ENCODE measurements at regions not wholly inside any gene's neighbourhood (a gene's known extent, or its start where the extent isn't known, plus 50 kb on each side); places are given as distances from the start of the nearest gene placed in this dataset.

GRCh38 chr3:107907996-107908395, 182.8 kb downstream of the CD47 start:
- Histone ChIP-seq H3K27ac (no peak overlapping the region), H3K4me1 (no peaks in the 10 kb centered on the region), H3K27me3 (no peaks in the 10 kb centered on the region), H3K36me3 (no peaks in the 10 kb centered on the region), H3K9me3 (no peaks in the 10 kb centered on the region), H3K4me3 (no peak overlapping the region)
- intact Hi-C loops (cut with DNase I; ENCODE audit: low total_unique reads) = no loop called here
- TF ChIP-seq POLR2A (IDR thresholded peaks at IDR 0.05) (no peak), CTCF (IDR thresholded peaks at IDR 0.05) (no peak)
- no peak for DNase-seq

- no peak for DNase-seq
- Histone ChIP-seq H3K4me1 (no peaks in the 10 kb centered on the region), H3K27ac (no peak overlapping the region), H3K9me3 (no peaks in the 10 kb centered on the region), H3K27me3 (no peaks in the 10 kb centered on the region), H3K36me3 (no peaks in the 10 kb centered on the region), H3K4me3 (no peak overlapping the region)
- TF ChIP-seq CTCF (IDR thresholded peaks at IDR 0.05) (no peak), POLR2A (IDR thresholded peaks at IDR 0.05) (no peak)
- intact Hi-C loops (cut with DNase I; ENCODE audit: low total_unique reads) = no loop called here
Observed at GRCh38 chr3:107904536-107905066, 186.2 kb downstream of the CD47 start.

GRCh38 chr3:107899990-107900651, 190.7 kb downstream of the CD47 start:
- TF ChIP-seq POLR2A (IDR thresholded peaks at IDR 0.05) (no peak), CTCF (IDR thresholded peaks at IDR 0.05) (no peak)
- DNase-seq = no peak
- Histone ChIP-seq H3K27me3 (no peaks in the 10 kb centered on the region), H3K4me1 (no peaks in the 10 kb centered on the region), H3K4me3 (no peak overlapping the region), H3K36me3 (no peaks in the 10 kb centered on the region), H3K27ac (no peak overlapping the region), H3K9me3 (no peaks in the 10 kb centered on the region)
- intact Hi-C loops (cut with DNase I; ENCODE audit: low total_unique reads) = no loop called here

- Histone ChIP-seq H3K27me3 (no peaks in the 10 kb centered on the region), H3K4me3 (no peak overlapping the region), H3K27ac (no peak overlapping the region), H3K9me3 (no peaks in the 10 kb centered on the region), H3K36me3 (no peaks in the 10 kb centered on the region), H3K4me1 (no peaks in the 10 kb centered on the region)
- no peak for TF ChIP-seq CTCF (IDR thresholded peaks at IDR 0.05)
- intact Hi-C loops (cut with DNase I; ENCODE audit: low total_unique reads) = no loop called here
- no peak for DNase-seq
Observed at GRCh38 chr3:107897471-107898061, 193.3 kb downstream of the CD47 start.

GRCh38 chr3:107894998-107895397, 195.8 kb downstream of the CD47 start:
- Histone ChIP-seq H3K36me3 (no peaks in the 10 kb centered on the region), H3K9me3 (no peaks in the 10 kb centered on the region), H3K27me3 (no peaks in the 10 kb centered on the region), H3K4me1 (no peaks in the 10 kb centered on the region), H3K4me3 (no peak overlapping the region), H3K27ac (no peak overlapping the region)
- no peak for DNase-seq
- intact Hi-C loops (cut with DNase I; ENCODE audit: low total_unique reads) = no loop called here
- TF ChIP-seq POLR2A (IDR thresholded peaks at IDR 0.05) (no peak), CTCF (IDR thresholded peaks at IDR 0.05) (no peak)

Data from uterus (tissue), 3 donors.